Epithelial cell of esophagus (primary cell): ENCODE measurements at regions not wholly inside any gene's neighbourhood (a gene's known extent, or its start where the extent isn't known, plus 50 kb on each side); places are given as distances from the start of the nearest gene placed in this dataset.

Source experiments
- DNase-seq: peaks from one replicate; pipeline ENCODE4 v3.0.0; 2010; ENCODE audit warnings: low read depth
- H3K4me3 ChIP-seq: 2 replicates; pipeline ENCODE4 v1.5.1; 2011; ENCODE audit warnings: mild to moderate bottlenecking, low read length, control low read depth
- TF ChIP-seq, protein P1 (sequence below): IDR thresholded peaks from 2 replicates; pipeline ENCODE4 v1.5.1; 2011; ENCODE audit warnings: low read depth, mild to moderate bottlenecking, low read length, control low read depth, inconsistent platforms; ENCODE audit not compliant: insufficient read depth; ENCODE audit errors: missing control alignments

DNA sequence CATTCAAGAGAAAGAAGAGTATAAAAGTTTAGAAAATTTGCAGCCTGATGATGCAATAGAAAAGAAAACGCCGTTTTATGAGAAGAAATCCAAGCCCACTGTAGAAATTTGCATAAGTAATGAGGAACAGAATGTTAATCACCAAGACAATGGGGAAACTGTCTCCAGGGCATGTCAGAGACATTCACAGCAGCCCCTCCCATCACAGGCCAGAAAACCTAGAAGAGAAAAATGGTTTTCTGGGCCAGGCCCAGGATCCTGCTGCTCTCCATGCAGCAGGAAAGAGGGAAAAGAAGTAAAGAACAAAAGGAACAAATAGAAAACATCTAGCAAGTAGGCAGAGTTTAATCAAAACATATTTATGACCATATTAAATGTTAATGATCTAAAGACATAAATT is 119.0 kb downstream of the ANKRD50 start:
- TF ChIP-seq, protein P1, sequence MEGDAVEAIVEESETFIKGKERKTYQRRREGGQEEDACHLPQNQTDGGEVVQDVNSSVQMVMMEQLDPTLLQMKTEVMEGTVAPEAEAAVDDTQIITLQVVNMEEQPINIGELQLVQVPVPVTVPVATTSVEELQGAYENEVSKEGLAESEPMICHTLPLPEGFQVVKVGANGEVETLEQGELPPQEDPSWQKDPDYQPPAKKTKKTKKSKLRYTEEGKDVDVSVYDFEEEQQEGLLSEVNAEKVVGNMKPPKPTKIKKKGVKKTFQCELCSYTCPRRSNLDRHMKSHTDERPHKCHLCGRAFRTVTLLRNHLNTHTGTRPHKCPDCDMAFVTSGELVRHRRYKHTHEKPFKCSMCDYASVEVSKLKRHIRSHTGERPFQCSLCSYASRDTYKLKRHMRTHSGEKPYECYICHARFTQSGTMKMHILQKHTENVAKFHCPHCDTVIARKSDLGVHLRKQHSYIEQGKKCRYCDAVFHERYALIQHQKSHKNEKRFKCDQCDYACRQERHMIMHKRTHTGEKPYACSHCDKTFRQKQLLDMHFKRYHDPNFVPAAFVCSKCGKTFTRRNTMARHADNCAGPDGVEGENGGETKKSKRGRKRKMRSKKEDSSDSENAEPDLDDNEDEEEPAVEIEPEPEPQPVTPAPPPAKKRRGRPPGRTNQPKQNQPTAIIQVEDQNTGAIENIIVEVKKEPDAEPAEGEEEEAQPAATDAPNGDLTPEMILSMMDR: no peak

DNA sequence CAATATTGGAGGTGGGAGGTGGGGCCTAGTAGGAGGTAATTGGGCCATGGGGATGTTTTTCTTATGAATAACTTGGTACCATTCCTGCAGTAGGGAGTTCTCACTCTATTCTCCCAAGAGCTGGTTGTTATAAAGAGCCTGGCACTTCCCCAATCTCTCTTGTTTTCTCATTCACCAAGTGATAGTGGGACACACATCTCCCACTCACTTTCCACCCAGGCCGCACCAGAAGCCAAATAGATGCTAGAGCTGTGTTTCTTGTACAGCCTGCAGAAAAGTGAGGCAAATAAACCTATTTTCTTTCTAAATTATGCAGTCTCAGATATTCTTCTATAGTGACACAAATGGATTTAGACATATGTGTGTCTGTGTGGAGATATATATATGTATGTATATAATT is 117.6 kb downstream of the ANKRD50 start:
- TF ChIP-seq, protein P1: no peak
- DNase-seq: no peak
- H3K4me3 ChIP-seq: no peak overlapping the region

More for the DNA sequence above, 119.0 kb downstream of the ANKRD50 start:
- no peak for DNase-seq
- no peak overlapping the region for H3K4me3 ChIP-seq

DNA sequence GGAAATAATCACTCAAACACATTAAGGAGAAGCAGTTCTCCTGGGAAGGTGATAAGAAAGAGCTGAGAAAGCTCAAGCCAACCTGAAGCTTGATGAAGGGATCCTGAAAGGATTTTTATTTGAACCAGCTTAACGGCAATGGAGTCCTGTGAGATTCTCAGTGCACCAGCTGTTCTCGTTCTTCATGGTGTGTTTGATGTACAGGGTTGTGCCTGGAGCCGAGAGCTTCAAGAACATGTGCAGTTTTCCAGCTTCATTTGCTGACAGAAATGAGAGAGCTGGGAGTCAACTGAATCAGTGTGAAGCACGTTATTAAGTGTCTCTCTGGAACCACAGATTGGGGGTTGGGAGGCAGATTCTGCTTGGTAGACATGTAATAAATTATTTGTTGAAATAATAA is 115.7 kb downstream of the ANKRD50 start:
- no peak overlapping the region for H3K4me3 ChIP-seq
- DNase-seq: no peak
- TF ChIP-seq, protein P1: no peak

DNA sequence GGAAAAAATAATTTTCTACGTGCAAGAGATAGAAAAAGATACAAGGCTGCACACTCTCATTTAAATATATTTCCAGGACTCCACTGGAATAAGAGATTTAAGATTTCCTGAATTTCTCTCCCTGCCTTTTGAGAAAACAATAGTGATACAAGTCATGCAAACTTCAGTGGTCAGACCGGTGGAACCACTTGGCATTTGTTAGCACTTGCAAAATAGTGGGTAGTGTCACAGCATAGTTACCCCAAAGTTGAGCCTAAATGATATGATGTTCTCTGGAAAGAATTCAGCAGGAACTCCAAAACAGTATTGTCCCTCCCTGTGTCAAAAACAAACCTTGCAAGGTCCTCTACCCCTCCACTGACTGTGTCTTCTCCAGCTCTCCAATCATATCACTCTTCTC is 102.3 kb downstream of the ANKRD50 start:
- TF ChIP-seq, protein P1: no peak
- no peak overlapping the region for H3K4me3 ChIP-seq
- DNase-seq: peak; percentile 93
